ENCODE measurements at regions not wholly inside any gene's neighbourhood (a gene's known extent, or its start where the extent isn't known, plus 50 kb on each side); places are given as distances from the start of the nearest gene placed in this dataset.

GRCh38 chr3:73186741-73187140 lies 125.3 kb downstream of the EBLN2 start:
- TF ChIP-seq CTCF (IDR thresholded peaks at IDR 0.05; ENCODE audit: insufficient read depth, low read length, poor library complexity, severe bottlenecking) (no peak), EZH2phosphoT487 (conservative IDR thresholded peaks at IDR 0.05; ENCODE audit: low read length) (no peak)
